Gastroesophageal sphincter (tissue), 2 donors: ENCODE measurements at regions not wholly inside any gene's neighbourhood (a gene's known extent, or its start where the extent isn't known, plus 50 kb on each side); places are given as distances from the start of the nearest gene placed in this dataset.

Source experiments
- EP300 ChIP-seq: sonication (generic); formaldehyde crosslinking; IDR thresholded peaks from one replicate; pipeline ENCODE4 v1.6.1; 2017; ENCODE audit warnings: antibody characterized with exemption, mild to moderate bottlenecking
- POLR2A ChIP-seq, 2 donors: fragments of 450-650 bp; IDR thresholded peaks; one replicate each; pipeline ENCODE4 v1.6.1; 2017; ENCODE audit warnings: antibody characterized with exemption in 2 of 2, mild to moderate bottlenecking in 2 of 2, moderate library complexity in 1 of 2
- POLR2AphosphoS5 ChIP-seq: sonication (generic); formaldehyde crosslinking; IDR thresholded peaks from one replicate; pipeline ENCODE4 v1.6.1; 2017; ENCODE audit warnings: antibody characterized with exemption

- TF ChIP-seq EP300 (no peak), POLR2AphosphoS5 (no peak), POLR2A (IDR thresholded peaks at IDR 0.05) (no peak)
Observed at GRCh38 chr2:176445956-176446355, 176.7 kb downstream of the MTX2 start.
